Loucy (cell line): ENCODE measurements at regions not wholly inside any gene's neighbourhood (a gene's known extent, or its start where the extent isn't known, plus 50 kb on each side); places are given as distances from the start of the nearest gene placed in this dataset.

Experiments used
- CTCF ChIP-seq: fragments of 200-600 bp; sonication (generic); conservative IDR thresholded peaks from 2 replicates; pipeline ENCODE4 v1.5.1; 2014; ENCODE audit warnings: mild to moderate bottlenecking, antibody characterized with exemption, low read length
- EZH2phosphoT487 ChIP-seq: fragments of 200-600 bp; IDR thresholded peaks from 2 replicates; pipeline ENCODE4 v1.6.1; 2018; ENCODE audit warnings: antibody characterized with exemption, mild to moderate bottlenecking, moderate library complexity, borderline replicate concordance

GRCh38 chr2:104462731-104463130, 391.2 kb upstream of the POU3F3 start:
- TF ChIP-seq CTCF = no peak
- no peak for TF ChIP-seq EZH2phosphoT487
